ENCODE measurements at regions not wholly inside any gene's neighbourhood (a gene's known extent, or its start where the extent isn't known, plus 50 kb on each side); places are given as distances from the start of the nearest gene placed in this dataset.

- Histone ChIP-seq H3K27me3 (no peaks in the 10 kb centered on the region), H3K4me1 (ENCODE audit: insufficient read depth) (no peaks in the 10 kb centered on the region), H3K27ac (no peak overlapping the region), H3K4me3 (no peak overlapping the region), H3K9me3 (no peaks in the 10 kb centered on the region), H3K36me3 (no peaks in the 10 kb centered on the region)
- no peak for TF ChIP-seq POLR2A (IDR thresholded peaks at IDR 0.05)
- no peak for TF ChIP-seq CTCF (IDR thresholded peaks at IDR 0.05)
- TF ChIP-seq EP300 (IDR thresholded peaks at IDR 0.05), result no peak
- 70 to 77% (median 74%) methylated on average over 2 of the region's 2 CpGs for WGBS, 3 donors
- intact Hi-C loops (cut with DNase I), result no loop called here
- no peak for DNase-seq
Measured at GRCh38 chr4:66351761-66352160, 681.5 kb upstream of the EPHA5 start.

- Histone ChIP-seq H3K4me3 (no peak overlapping the region), H3K4me1 (ENCODE audit: insufficient read depth) (no peaks in the 10 kb centered on the region), H3K9me3 (no peaks in the 10 kb centered on the region), H3K36me3 (no peaks in the 10 kb centered on the region), H3K27ac (no peak overlapping the region), H3K27me3 (no peaks in the 10 kb centered on the region)
- no peak for DNase-seq
- intact Hi-C loops (cut with DNase I), result no loop called here
- 66 to 94% (median 93%) methylated on average over 3 of the region's 3 CpGs for WGBS, 3 donors
- TF ChIP-seq POLR2A (IDR thresholded peaks at IDR 0.05), result no peak
- TF ChIP-seq CTCF (IDR thresholded peaks at IDR 0.05), result no peak
- TF ChIP-seq EP300 (IDR thresholded peaks at IDR 0.05), result no peak
Measured at GRCh38 chr4:66340286-66340893, 670.1 kb upstream of the EPHA5 start.

GRCh38 chr4:66339007-66339406 lies 668.7 kb upstream of the EPHA5 start:
- Histone ChIP-seq H3K4me3 (no peak overlapping the region), H3K9me3 (no peaks in the 10 kb centered on the region), H3K36me3 (no peaks in the 10 kb centered on the region), H3K27ac (no peak overlapping the region), H3K4me1 (ENCODE audit: insufficient read depth) (no peaks in the 10 kb centered on the region), H3K27me3 (no peaks in the 10 kb centered on the region)
- intact Hi-C loops (cut with DNase I), result no loop called here
- WGBS, 3 donors, result 58 to 70% (median 62%) methylated on average over 3 of the region's 3 CpGs
- no peak for TF ChIP-seq EP300 (IDR thresholded peaks at IDR 0.05)
- TF ChIP-seq POLR2A (IDR thresholded peaks at IDR 0.05), result no peak
- no peak for TF ChIP-seq CTCF (IDR thresholded peaks at IDR 0.05)
- DNase-seq, result no peak

GRCh38 chr4:66331761-66332160 lies 661.5 kb upstream of the EPHA5 start:
- TF ChIP-seq POLR2A (IDR thresholded peaks at IDR 0.05) (no peak), EP300 (IDR thresholded peaks at IDR 0.05) (no peak)
- H3K4me3 ChIP-seq, result no peak overlapping the region
- no peak for DNase-seq
- H3K4me1 ChIP-seq (ENCODE audit: insufficient read depth), result no peaks in the 10 kb centered on the region
- no peaks in the 10 kb centered on the region for H3K36me3 ChIP-seq
- H3K27me3 ChIP-seq, result no peaks in the 10 kb centered on the region
- intact Hi-C loops (cut with DNase I), result no loop called here
- H3K9me3 ChIP-seq, result no peaks in the 10 kb centered on the region
- no peak overlapping the region for H3K27ac ChIP-seq

- Histone ChIP-seq H3K27me3 (no peaks in the 10 kb centered on the region), H3K4me3 (no peak overlapping the region), H3K27ac (no peak overlapping the region), H3K9me3 (no peaks in the 10 kb centered on the region), H3K4me1 (ENCODE audit: insufficient read depth) (no peaks in the 10 kb centered on the region), H3K36me3 (no peaks in the 10 kb centered on the region)
- DNase-seq, result no peak
- 58 to 68% (median 64%) methylated on average over 3 of the region's 3 CpGs for WGBS, 3 donors
- intact Hi-C loops (cut with DNase I), result no loop called here
- TF ChIP-seq CTCF (IDR thresholded peaks at IDR 0.05) (no peak), EP300 (IDR thresholded peaks at IDR 0.05) (no peak), POLR2A (IDR thresholded peaks at IDR 0.05) (no peak)
Measured at GRCh38 chr4:66330125-66330524, 659.8 kb upstream of the EPHA5 start.

Data from ovary (tissue), 7 donors.